Muscle layer of duodenum (tissue), 2 donors: ENCODE measurements at regions not wholly inside any gene's neighbourhood (a gene's known extent, or its start where the extent isn't known, plus 50 kb on each side); places are given as distances from the start of the nearest gene placed in this dataset.

Source experiments
- H3K27ac ChIP-seq: one replicate; pipeline ENCODE4 v1.7.0; 2013; ENCODE audit warnings: mild to moderate bottlenecking, low read length
- H3K27me3 ChIP-seq: one replicate; pipeline ENCODE4 v1.7.0; 2013; ENCODE audit warnings: low read depth, mild to moderate bottlenecking, control low read depth, low read length
- H3K36me3 ChIP-seq, 2 donors: one replicate each; pipeline ENCODE4 v1.7.0; 2013; ENCODE audit warnings: low read length in 2 of 2, control low read depth in 1 of 2, mild to moderate bottlenecking in 1 of 2; ENCODE audit not compliant: insufficient read depth in 2 of 2, control insufficient read depth in 1 of 2
- H3K4me1 ChIP-seq, 2 donors: one replicate each; pipeline ENCODE4 v1.7.0; 2013; ENCODE audit warnings: low read length in 2 of 2, mild to moderate bottlenecking in 2 of 2, control low read depth in 1 of 2, moderate library complexity in 1 of 2; ENCODE audit not compliant: insufficient read depth in 2 of 2, control insufficient read depth in 1 of 2
- H3K4me3 ChIP-seq, 2 donors: one replicate each; pipeline ENCODE4 v1.7.0; 2013; ENCODE audit warnings: low read length in 2 of 2, low read depth in 1 of 2, mild to moderate bottlenecking in 1 of 2
- H3K9me3 ChIP-seq, 2 donors: one replicate each; pipeline ENCODE4 v1.7.0; 2013; ENCODE audit warnings: low read length in 2 of 2, control low read depth in 1 of 2, mild to moderate bottlenecking in 1 of 2; ENCODE audit not compliant: control insufficient read depth in 1 of 2
- donor health status: healthy.

DNA sequence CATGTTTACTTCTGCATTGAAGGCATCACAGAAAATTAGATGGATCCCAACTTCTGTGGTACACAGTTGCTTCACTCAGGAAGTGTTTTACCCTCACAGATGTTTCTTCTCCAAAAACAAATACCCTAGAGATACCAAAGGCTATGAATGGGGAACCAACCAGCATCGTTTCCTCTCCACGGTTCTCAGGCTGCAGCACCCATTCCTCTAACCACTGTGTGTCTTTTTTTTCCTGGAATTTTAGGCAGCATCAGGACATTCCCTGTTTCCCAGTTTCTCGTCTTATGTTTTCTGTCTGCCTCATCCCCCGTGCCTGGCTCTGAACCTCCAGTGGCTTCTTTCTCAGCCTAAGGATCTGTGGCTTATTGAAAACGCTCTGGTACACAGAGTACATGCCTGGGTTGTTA is 72.0 kb upstream of the TBX5 start:
- H3K4me3 ChIP-seq, result no peak overlapping the region
- H3K36me3 ChIP-seq, result no peaks in the 10 kb centered on the region
- peaks cover 35% of the 10 kb centered on the region for H3K27me3 ChIP-seq
- H3K9me3 ChIP-seq, result no peaks in the 10 kb centered on the region
- no peak overlapping the region for H3K27ac ChIP-seq
- peaks cover 0 to 16% of the 10 kb centered on the region in 2 donors for H3K4me1 ChIP-seq

DNA sequence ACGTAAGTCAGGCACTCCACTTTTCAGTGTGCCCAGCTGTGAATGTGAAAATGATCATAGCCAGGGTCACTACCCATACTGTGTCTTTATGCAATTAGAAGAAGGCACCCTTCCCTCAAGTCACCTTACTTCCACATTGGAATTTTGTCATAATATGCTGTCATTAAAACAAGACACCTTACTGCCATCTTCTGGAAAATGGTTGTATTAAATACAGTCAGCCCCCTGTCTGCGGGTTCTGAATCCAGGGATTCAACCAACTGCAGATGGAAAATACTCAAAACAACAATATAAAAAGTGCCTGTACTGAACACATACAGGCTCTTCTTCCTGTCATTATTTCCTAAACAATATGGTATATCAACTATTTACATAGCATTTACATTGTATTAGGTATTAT is 70.2 kb upstream of the TBX5 start:
- Histone ChIP-seq H3K4me3 (no peak overlapping the region), H3K27ac (no peak overlapping the region), H3K9me3 (no peaks in the 10 kb centered on the region), H3K36me3 (no peaks in the 10 kb centered on the region), H3K27me3 (peaks cover 30% of the 10 kb centered on the region), H3K4me1 (peaks cover 0 to 15% of the 10 kb centered on the region in 2 donors)

DNA sequence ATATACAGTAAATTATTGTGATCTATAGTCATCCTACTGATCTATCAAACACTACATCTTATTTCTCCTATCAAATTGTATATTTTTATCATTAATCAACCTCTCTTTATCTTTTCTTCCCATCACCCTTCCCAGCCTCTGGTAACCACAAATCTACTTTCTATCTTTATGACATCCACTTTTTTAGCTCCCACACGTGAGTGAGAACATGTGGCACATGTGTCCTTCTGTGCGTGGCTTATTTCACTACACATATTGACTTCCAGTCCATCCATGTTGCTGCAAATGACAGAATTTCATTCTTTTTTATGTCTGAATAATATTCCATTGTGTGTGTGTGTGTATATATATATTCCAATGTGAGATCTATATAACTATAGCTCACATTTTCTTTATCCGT is 67.8 kb upstream of the TBX5 start:
- no peaks in the 10 kb centered on the region for H3K9me3 ChIP-seq
- H3K27ac ChIP-seq, result no peak overlapping the region
- peaks cover 8% of the 10 kb centered on the region for H3K27me3 ChIP-seq
- no peaks in the 10 kb centered on the region for H3K4me1 ChIP-seq
- no peak overlapping the region for H3K4me3 ChIP-seq
- no peaks in the 10 kb centered on the region for H3K36me3 ChIP-seq

- Histone ChIP-seq H3K9me3 (no peaks in the 10 kb centered on the region), H3K4me1 (no peaks in the 10 kb centered on the region), H3K36me3 (no peaks in the 10 kb centered on the region), H3K27ac (no peak overlapping the region), H3K4me3 (no peak overlapping the region), H3K27me3 (peaks cover 1% of the 10 kb centered on the region)
Observed at GRCh38 chr12:114473018-114473417, 67.1 kb upstream of the TBX5 start.

DNA sequence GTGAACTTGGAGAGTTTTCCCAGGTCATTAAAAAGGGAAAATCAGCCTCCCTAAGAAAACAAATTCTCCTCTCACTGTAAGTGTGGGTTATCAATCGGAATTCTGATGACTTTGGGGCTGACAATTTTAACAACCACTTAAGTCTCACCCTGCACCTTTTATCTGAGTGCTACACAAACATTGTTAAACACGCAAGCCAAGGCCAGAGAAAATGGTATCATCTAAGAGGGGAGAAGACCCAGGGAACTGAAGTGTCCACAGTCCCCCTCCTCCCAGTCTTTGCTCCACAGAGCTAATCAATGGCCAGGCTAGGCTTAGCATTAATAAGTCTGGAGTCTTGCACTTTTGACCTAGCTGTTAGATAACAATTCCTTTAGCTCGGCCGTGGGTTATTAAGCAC is 51.7 kb upstream of the TBX5 start:
- H3K9me3 ChIP-seq, result peaks cover 0 to under 1% of the 10 kb centered on the region in 2 donors
- no peaks in the 10 kb centered on the region for H3K36me3 ChIP-seq
- H3K4me1 ChIP-seq, result no peaks in the 10 kb centered on the region
- peaks cover 3% of the 10 kb centered on the region for H3K27me3 ChIP-seq
- H3K4me3 ChIP-seq, result no peak overlapping the region
- no peak overlapping the region for H3K27ac ChIP-seq
